Upper lobe of left lung (tissue), 4 donors: ENCODE measurements at regions not wholly inside any gene's neighbourhood (a gene's known extent, or its start where the extent isn't known, plus 50 kb on each side); places are given as distances from the start of the nearest gene placed in this dataset.
A peak's percentile ranks its signal among the peaks of the same experiment; 100 is the strongest.

Experiments
- CTCF ChIP-seq, 6 experiments: fragments of 450-650 bp in 4 of 6; fragments of 200-600 bp in 2 of 6; sonication (generic) in 2 of 6; IDR thresholded peaks; one replicate each; pipeline ENCODE4 v1.5.1; 2016 to 2019; ENCODE audit warnings: antibody characterized with exemption in 6 of 6
- EP300 ChIP-seq, 4 donors: sonication (generic); formaldehyde crosslinking; IDR thresholded peaks; one replicate each; pipeline ENCODE4 v1.5.1; 2017; ENCODE audit warnings: antibody characterized with exemption in 4 of 4, control low read depth in 2 of 4
- POLR2A ChIP-seq, 4 donors: fragments of 450-650 bp; IDR thresholded peaks; one replicate each; pipeline ENCODE4 v1.5.1; 2016 to 2017; ENCODE audit warnings: antibody characterized with exemption in 4 of 4, mild to moderate bottlenecking in 2 of 4
- POLR2AphosphoS5 ChIP-seq, 2 donors: sonication (generic); formaldehyde crosslinking; IDR thresholded peaks; one replicate each; pipeline ENCODE4 v1.5.1; 2017; ENCODE audit warnings: antibody characterized with exemption in 2 of 2

GRCh38 chr7:112877691-112878460 lies 87.7 kb upstream of the TMEM168 start:
- no peak for TF ChIP-seq POLR2A (IDR thresholded peaks at IDR 0.05)
- no peak for TF ChIP-seq CTCF (IDR thresholded peaks at IDR 0.05)
- no peak for TF ChIP-seq EP300 (IDR thresholded peaks at IDR 0.05)
- peak in 1 of 2 donors; percentile 13 for TF ChIP-seq POLR2AphosphoS5 (IDR thresholded peaks at IDR 0.05)
